ENCODE measurements at regions not wholly inside any gene's neighbourhood (a gene's known extent, or its start where the extent isn't known, plus 50 kb on each side); places are given as distances from the start of the nearest gene placed in this dataset.

DNA sequence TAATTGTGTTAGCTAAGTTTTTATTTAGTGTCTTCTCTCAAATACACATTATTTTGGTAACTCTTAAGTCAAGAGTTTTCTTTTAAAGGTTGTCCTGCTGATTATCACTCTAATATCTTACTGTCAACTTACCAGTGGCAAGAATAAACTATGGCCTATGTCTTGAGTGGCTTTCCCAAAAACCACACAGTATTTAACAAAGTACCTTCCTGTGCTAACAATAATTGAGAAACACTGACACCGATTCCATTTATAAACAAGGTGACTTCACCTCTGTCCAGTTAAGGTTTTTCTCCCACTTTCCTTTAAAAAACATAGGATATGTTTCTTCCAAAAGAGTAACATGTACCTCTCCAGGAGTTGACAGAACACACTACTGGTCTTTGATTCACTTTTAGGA is 234.3 kb upstream of the CD96 start:
- POLR2A ChIA-PET: no interaction called here
- CTCF ChIA-PET: no interaction called here
- Histone ChIP-seq H3K27ac (ENCODE audit: low read depth, low read length) (no peak overlapping the region), H3K9me3 (ENCODE audit: control insufficient read depth in 1 of 2, insufficient read depth in 1 of 2, low read depth in 1 of 2, low read length in 2 of 2) (no peaks in the 10 kb centered on the region), H3K4me1 (ENCODE audit: control insufficient read depth in 1 of 2, insufficient read depth in 2 of 2, low read length in 2 of 2) (no peaks in the 10 kb centered on the region), H3K9ac (ENCODE audit: low read length) (no peak overlapping the region), H3K36me3 (ENCODE audit: control insufficient read depth in 1 of 2, insufficient read depth in 2 of 2, low read length in 2 of 2) (no peaks in the 10 kb centered on the region), H3K9me2 (ENCODE audit: insufficient read depth) (no peaks in the 10 kb centered on the region), H3K79me2 (ENCODE audit: insufficient read depth, low read length) (no peaks in the 10 kb centered on the region), H2AFZ (ENCODE audit: low read depth, low read length, poor library complexity, severe bottlenecking) (no peak overlapping the region), H3K4me2 (ENCODE audit: low read length) (no peak overlapping the region), H3K27me3 (ENCODE audit: insufficient read depth, low read length) (no peaks in the 10 kb centered on the region), H4K20me1 (ENCODE audit: insufficient read depth) (no peaks in the 10 kb centered on the region), H3K4me3 (replicated peaks in 1 of 2; ENCODE audit: low read depth in 1 of 2, low read length in 2 of 2) (no peak overlapping the region)
- intact Hi-C loops (cut with micrococcal nuclease): no loop called here
- RAD21 ChIA-PET (ENCODE audit: low non-redundant PET in 1 of 2, low total read pairs in 2 of 2, uncharacterized antibody in 2 of 2, unreplicated experiment in 2 of 2): no interaction called here
- no peak for DNase-seq (ENCODE audit: low read depth, low spot score)
- BruUV-seq (replicated peaks): no TSS peak
- ATAC-seq: no peak
- TF ChIP-seq, protein P1, sequence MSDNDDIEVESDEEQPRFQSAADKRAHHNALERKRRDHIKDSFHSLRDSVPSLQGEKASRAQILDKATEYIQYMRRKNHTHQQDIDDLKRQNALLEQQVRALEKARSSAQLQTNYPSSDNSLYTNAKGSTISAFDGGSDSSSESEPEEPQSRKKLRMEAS (IDR thresholded peaks at IDR 0.05): no peak
- TF ChIP-seq SIN3A (IDR thresholded peaks at IDR 0.05; ENCODE audit: low read depth): no peak
- TF ChIP-seq, protein P2, sequence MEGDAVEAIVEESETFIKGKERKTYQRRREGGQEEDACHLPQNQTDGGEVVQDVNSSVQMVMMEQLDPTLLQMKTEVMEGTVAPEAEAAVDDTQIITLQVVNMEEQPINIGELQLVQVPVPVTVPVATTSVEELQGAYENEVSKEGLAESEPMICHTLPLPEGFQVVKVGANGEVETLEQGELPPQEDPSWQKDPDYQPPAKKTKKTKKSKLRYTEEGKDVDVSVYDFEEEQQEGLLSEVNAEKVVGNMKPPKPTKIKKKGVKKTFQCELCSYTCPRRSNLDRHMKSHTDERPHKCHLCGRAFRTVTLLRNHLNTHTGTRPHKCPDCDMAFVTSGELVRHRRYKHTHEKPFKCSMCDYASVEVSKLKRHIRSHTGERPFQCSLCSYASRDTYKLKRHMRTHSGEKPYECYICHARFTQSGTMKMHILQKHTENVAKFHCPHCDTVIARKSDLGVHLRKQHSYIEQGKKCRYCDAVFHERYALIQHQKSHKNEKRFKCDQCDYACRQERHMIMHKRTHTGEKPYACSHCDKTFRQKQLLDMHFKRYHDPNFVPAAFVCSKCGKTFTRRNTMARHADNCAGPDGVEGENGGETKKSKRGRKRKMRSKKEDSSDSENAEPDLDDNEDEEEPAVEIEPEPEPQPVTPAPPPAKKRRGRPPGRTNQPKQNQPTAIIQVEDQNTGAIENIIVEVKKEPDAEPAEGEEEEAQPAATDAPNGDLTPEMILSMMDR (IDR thresholded peaks at IDR 0.05 in 2 of 3, conservative IDR thresholded peaks at IDR 0.05 in 1 of 3; ENCODE audit: borderline replicate concordance in 1 of 3, insufficient read depth in 1 of 3, low read depth in 2 of 3, low read length in 2 of 3): no peak
- TF ChIP-seq, protein P3, sequence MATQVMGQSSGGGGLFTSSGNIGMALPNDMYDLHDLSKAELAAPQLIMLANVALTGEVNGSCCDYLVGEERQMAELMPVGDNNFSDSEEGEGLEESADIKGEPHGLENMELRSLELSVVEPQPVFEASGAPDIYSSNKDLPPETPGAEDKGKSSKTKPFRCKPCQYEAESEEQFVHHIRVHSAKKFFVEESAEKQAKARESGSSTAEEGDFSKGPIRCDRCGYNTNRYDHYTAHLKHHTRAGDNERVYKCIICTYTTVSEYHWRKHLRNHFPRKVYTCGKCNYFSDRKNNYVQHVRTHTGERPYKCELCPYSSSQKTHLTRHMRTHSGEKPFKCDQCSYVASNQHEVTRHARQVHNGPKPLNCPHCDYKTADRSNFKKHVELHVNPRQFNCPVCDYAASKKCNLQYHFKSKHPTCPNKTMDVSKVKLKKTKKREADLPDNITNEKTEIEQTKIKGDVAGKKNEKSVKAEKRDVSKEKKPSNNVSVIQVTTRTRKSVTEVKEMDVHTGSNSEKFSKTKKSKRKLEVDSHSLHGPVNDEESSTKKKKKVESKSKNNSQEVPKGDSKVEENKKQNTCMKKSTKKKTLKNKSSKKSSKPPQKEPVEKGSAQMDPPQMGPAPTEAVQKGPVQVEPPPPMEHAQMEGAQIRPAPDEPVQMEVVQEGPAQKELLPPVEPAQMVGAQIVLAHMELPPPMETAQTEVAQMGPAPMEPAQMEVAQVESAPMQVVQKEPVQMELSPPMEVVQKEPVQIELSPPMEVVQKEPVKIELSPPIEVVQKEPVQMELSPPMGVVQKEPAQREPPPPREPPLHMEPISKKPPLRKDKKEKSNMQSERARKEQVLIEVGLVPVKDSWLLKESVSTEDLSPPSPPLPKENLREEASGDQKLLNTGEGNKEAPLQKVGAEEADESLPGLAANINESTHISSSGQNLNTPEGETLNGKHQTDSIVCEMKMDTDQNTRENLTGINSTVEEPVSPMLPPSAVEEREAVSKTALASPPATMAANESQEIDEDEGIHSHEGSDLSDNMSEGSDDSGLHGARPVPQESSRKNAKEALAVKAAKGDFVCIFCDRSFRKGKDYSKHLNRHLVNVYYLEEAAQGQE (IDR thresholded peaks at IDR 0.05; ENCODE audit: low read depth): no peak
- TF ChIP-seq POLR2AphosphoS5 (IDR thresholded peaks at IDR 0.05; ENCODE audit: low read depth, low read length): no peak
- no peak for TF ChIP-seq EGR1 (IDR thresholded peaks at IDR 0.05; ENCODE audit: low read depth)
- TF ChIP-seq, protein P4, sequence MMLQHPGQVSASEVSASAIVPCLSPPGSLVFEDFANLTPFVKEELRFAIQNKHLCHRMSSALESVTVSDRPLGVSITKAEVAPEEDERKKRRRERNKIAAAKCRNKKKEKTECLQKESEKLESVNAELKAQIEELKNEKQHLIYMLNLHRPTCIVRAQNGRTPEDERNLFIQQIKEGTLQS (IDR thresholded peaks at IDR 0.05): no peak
- TF ChIP-seq RAD21 (IDR thresholded peaks at IDR 0.05; ENCODE audit: low read depth): no peak
- TF ChIP-seq EZH2 (IDR thresholded peaks at IDR 0.05): no peak
- TF ChIP-seq ELF1 (IDR thresholded peaks at IDR 0.05; ENCODE audit: borderline replicate concordance, low read depth): no peak
- no peak for TF ChIP-seq TCF7L2 (IDR thresholded peaks at IDR 0.05; ENCODE audit: borderline replicate concordance, extremely low read depth, insufficient read depth, insufficient read length)
- no peak for TF ChIP-seq POLR2A (IDR thresholded peaks at IDR 0.05; ENCODE audit: borderline replicate concordance, extremely low read depth, insufficient read depth, insufficient read length)
- no peak for TF ChIP-seq ZFX (IDR thresholded peaks at IDR 0.05)

Measured in HCT116 (cell line).